ENCODE measurements at regions not wholly inside any gene's neighbourhood (a gene's known extent, or its start where the extent isn't known, plus 50 kb on each side); places are given as distances from the start of the nearest gene placed in this dataset.

DNA sequence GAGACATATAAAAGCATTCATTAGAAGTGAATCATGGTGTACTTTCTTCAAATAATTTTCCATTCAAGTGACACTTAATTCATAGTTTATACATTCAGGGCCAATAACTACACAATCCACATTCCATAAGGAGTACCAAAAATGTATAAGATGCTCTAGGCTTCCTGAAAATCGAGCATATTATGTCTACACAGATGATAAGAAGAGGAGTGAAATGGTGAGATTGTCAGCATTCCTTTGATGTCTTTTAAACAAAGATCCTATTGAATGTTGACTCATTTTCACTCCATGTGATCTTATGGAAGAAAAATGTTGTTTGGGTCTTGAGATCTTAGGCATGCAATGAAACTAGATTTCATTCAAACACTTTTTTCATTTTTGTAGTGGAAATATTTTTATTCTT, 843.2 kb downstream of the KCNA4 start:
- TF ChIP-seq POLR2AphosphoS5 (IDR thresholded peaks at IDR 0.05; ENCODE audit: low read depth, low read length) (no peak), POLR2A (IDR thresholded peaks at IDR 0.05; ENCODE audit: low read depth, low read length) (no peak)
